ENCODE measurements at regions not wholly inside any gene's neighbourhood (a gene's known extent, or its start where the extent isn't known, plus 50 kb on each side); places are given as distances from the start of the nearest gene placed in this dataset.

DNA sequence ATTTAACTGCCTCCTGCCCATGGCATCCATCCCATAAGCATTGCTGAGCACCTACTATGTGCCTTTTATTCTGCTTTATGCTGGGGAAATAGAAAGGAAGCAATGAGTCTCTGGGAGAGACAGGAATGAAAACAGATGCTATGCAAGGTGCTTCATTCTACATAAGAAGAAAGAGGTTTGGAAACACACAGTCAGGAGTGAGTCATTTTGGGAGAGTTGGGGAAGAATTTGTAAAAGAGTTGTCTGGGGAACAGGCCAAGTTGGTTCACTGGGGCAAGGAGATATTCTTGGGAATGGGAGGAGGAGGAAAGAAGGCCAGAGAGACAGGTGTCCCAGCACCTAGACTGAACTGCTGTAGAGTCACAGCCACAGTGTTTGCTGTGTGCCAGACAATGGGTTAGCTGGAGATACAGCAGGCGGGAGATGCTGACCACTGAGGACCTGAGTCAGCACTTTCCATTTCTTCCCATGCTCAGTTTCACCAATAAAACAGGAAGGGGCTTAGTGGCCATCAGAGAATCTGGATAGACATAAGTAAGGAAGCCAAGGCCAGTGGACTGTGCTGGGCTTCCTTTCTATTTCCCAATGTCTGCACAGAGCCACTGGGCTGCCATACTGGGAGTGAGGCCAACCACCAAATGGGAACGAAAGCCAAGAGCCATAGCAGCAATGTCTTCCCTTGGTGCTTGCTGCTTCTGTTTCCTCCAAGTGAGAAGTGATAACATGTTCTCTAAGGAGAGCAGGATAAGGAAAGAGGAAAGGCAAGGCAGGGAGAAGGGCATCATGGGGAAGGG lies 187.7 kb upstream of the USP24 start:
- Histone ChIP-seq H2BK12ac (ENCODE audit: low read length) (no peak overlapping the region), H3K18ac (ENCODE audit: low read length) (no peak overlapping the region), H4K91ac (ENCODE audit: low read depth, low read length, poor library complexity) (no peak overlapping the region), H3K79me1 (ENCODE audit: low read depth, low read length) (no peaks in the 10 kb centered on the region), H4K8ac (ENCODE audit: low read depth, low read length) (no peak overlapping the region), H3K27ac (replicated peaks; ENCODE audit: low read length) (no peak overlapping the region), H3K4ac (ENCODE audit: low read length) (no peak overlapping the region), H2BK15ac (ENCODE audit: low read length) (no peak overlapping the region), H2BK120ac (ENCODE audit: low read depth, low read length) (no peak overlapping the region), H2BK5ac (ENCODE audit: low read length) (no peak overlapping the region), H3K4me2 (ENCODE audit: insufficient read depth, low read length, poor library complexity, severe bottlenecking) (no peak overlapping the region), H3K23ac (ENCODE audit: low read depth, low read length, poor library complexity) (no peak overlapping the region), H3K4me3 (ENCODE audit: low read length in 2 of 2) (no peak overlapping the region), H3K9me3 (replicated peaks in 1 of 2; ENCODE audit: control insufficient read depth in 2 of 2, insufficient read depth in 1 of 2, low read depth in 1 of 2, low read length in 2 of 2) (no peaks in the 10 kb centered on the region), H3K14ac (ENCODE audit: low read length) (no peak overlapping the region), H3K4me1 (ENCODE audit: control insufficient read depth in 2 of 2, insufficient read depth in 1 of 2, low read depth in 1 of 2, low read length in 2 of 2) (no peaks in the 10 kb centered on the region), H2AFZ (ENCODE audit: low read length) (no peak overlapping the region), H3K36me3 (replicated peaks in 1 of 2; ENCODE audit: control insufficient read depth in 2 of 2, insufficient read depth in 2 of 2, low read length in 2 of 2) (no peaks in the 10 kb centered on the region), H3K9ac (ENCODE audit: low read depth, low read length, poor library complexity) (no peak overlapping the region), H3K27me3 (ENCODE audit: control insufficient read depth in 3 of 3, insufficient read depth in 3 of 3, low read depth in 1 of 3, low read length in 3 of 3) (no peaks in the 10 kb centered on the region), H2AK5ac (ENCODE audit: low read depth, low read length) (no peak overlapping the region)
- WGBS, 2 donors (ENCODE audit: extremely low coverage in 2 of 2, insufficient read length in 2 of 2, insufficient replicate concordance in 1 of 2), result no CpG with 5 or more reads among the region's 2 CpGs
- DNase-seq (ENCODE audit: low spot score), result no peak

DNA sequence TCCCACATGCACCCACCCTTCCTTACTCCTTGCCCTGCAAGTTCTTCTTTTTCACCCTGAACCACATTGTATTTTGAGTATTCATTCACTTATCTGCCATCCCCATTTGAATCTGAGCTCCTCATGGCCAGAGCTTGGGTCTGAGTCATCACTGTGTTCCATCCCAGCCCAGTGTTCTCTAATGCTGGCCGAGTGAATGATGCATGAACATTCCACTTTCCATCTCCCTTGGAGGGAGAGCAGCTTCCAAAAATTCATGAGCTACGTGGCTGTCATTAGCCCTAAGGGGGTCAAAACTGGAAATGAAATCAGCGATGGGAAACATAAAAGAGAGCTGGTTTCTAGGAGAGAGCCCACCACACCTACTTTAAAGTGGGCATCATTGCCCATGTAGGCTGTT lies 187.0 kb upstream of the USP24 start:
- no peak overlapping the region for H3K4me3 ChIP-seq (ENCODE audit: low read length in 2 of 2)
- H2AK5ac ChIP-seq (ENCODE audit: low read depth, low read length), result no peak overlapping the region
- H2BK5ac ChIP-seq (ENCODE audit: low read length), result no peak overlapping the region
- no peak overlapping the region for H4K91ac ChIP-seq (ENCODE audit: low read depth, low read length, poor library complexity)
- no peak overlapping the region for H3K23ac ChIP-seq (ENCODE audit: low read depth, low read length, poor library complexity)
- H3K9ac ChIP-seq (ENCODE audit: low read depth, low read length, poor library complexity), result no peak overlapping the region
- DNase-seq (ENCODE audit: low spot score), result no peak
- H3K27me3 ChIP-seq (ENCODE audit: control insufficient read depth in 3 of 3, insufficient read depth in 3 of 3, low read depth in 1 of 3, low read length in 3 of 3), result no peaks in the 10 kb centered on the region
- H3K18ac ChIP-seq (ENCODE audit: low read length), result no peak overlapping the region
- no peaks in the 10 kb centered on the region for H3K4me1 ChIP-seq (ENCODE audit: control insufficient read depth in 2 of 2, insufficient read depth in 1 of 2, low read depth in 1 of 2, low read length in 2 of 2)
- H3K36me3 ChIP-seq (replicated peaks in 1 of 2; ENCODE audit: control insufficient read depth in 2 of 2, insufficient read depth in 2 of 2, low read length in 2 of 2), result no peaks in the 10 kb centered on the region
- no CpG with 5 or more reads among the region's 3 CpGs for WGBS, 2 donors (ENCODE audit: extremely low coverage in 2 of 2, insufficient read length in 2 of 2, insufficient replicate concordance in 1 of 2)
- no peak overlapping the region for H3K14ac ChIP-seq (ENCODE audit: low read length)
- H2BK15ac ChIP-seq (ENCODE audit: low read length), result no peak overlapping the region
- no peak overlapping the region for H2BK12ac ChIP-seq (ENCODE audit: low read length)
- H2BK120ac ChIP-seq (ENCODE audit: low read depth, low read length), result no peak overlapping the region
- H2AFZ ChIP-seq (ENCODE audit: low read length), result no peak overlapping the region
- no peaks in the 10 kb centered on the region for H3K79me1 ChIP-seq (ENCODE audit: low read depth, low read length)
- no peaks in the 10 kb centered on the region for H3K9me3 ChIP-seq (replicated peaks in 1 of 2; ENCODE audit: control insufficient read depth in 2 of 2, insufficient read depth in 1 of 2, low read depth in 1 of 2, low read length in 2 of 2)
- H4K8ac ChIP-seq (ENCODE audit: low read depth, low read length), result no peak overlapping the region
- H3K4me2 ChIP-seq (ENCODE audit: insufficient read depth, low read length, poor library complexity, severe bottlenecking), result no peak overlapping the region
- H3K4ac ChIP-seq (ENCODE audit: low read length), result no peak overlapping the region
- H3K27ac ChIP-seq (replicated peaks; ENCODE audit: low read length), result no peak overlapping the region

DNA sequence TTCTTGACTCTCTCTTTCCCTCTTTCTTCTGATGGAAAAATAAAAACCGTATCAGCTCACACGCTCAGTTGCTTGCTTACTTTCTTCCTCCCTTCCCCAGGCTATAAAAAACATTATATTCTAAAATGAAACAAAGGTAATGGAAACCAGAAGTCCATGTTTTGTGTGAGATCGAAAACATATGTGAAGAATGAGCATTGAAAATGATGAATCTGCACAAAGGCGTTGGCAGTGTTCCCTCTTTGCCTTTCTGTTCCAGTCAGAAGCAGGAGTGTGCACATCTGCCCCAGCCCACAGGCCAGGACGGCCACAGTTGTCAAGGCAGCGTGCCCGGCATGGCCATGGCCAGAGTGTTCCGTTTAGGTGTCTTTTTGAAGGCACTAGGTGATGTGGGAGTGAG lies 185.3 kb upstream of the USP24 start:
- H2BK12ac ChIP-seq (ENCODE audit: low read length), result no peak overlapping the region
- H3K4ac ChIP-seq (ENCODE audit: low read length), result no peak overlapping the region
- H4K91ac ChIP-seq (ENCODE audit: low read depth, low read length, poor library complexity), result no peak overlapping the region
- no peak for DNase-seq (ENCODE audit: low spot score)
- no peaks in the 10 kb centered on the region for H3K36me3 ChIP-seq (replicated peaks in 1 of 2; ENCODE audit: control insufficient read depth in 2 of 2, insufficient read depth in 2 of 2, low read length in 2 of 2)
- no peak overlapping the region for H2BK5ac ChIP-seq (ENCODE audit: low read length)
- H2AFZ ChIP-seq (ENCODE audit: low read length), result no peak overlapping the region
- no peaks in the 10 kb centered on the region for H3K9me3 ChIP-seq (replicated peaks in 1 of 2; ENCODE audit: control insufficient read depth in 2 of 2, insufficient read depth in 1 of 2, low read depth in 1 of 2, low read length in 2 of 2)
- H3K4me1 ChIP-seq (ENCODE audit: control insufficient read depth in 2 of 2, insufficient read depth in 1 of 2, low read depth in 1 of 2, low read length in 2 of 2), result no peaks in the 10 kb centered on the region
- no peak overlapping the region for H2BK120ac ChIP-seq (ENCODE audit: low read depth, low read length)
- H3K18ac ChIP-seq (ENCODE audit: low read length), result peak overlapping the region; percentile 69
- no peak overlapping the region for H3K23ac ChIP-seq (ENCODE audit: low read depth, low read length, poor library complexity)
- H3K9ac ChIP-seq (ENCODE audit: low read depth, low read length, poor library complexity), result no peak overlapping the region
- no peak overlapping the region for H3K14ac ChIP-seq (ENCODE audit: low read length)
- no peak overlapping the region for H3K27ac ChIP-seq (replicated peaks; ENCODE audit: low read length)
- no peak overlapping the region for H2BK15ac ChIP-seq (ENCODE audit: low read length)
- no peak overlapping the region for H2AK5ac ChIP-seq (ENCODE audit: low read depth, low read length)
- H3K27me3 ChIP-seq (ENCODE audit: control insufficient read depth in 3 of 3, insufficient read depth in 3 of 3, low read depth in 1 of 3, low read length in 3 of 3), result no peaks in the 10 kb centered on the region
- H3K79me1 ChIP-seq (ENCODE audit: low read depth, low read length), result no peaks in the 10 kb centered on the region
- no peak overlapping the region for H4K8ac ChIP-seq (ENCODE audit: low read depth, low read length)
- no CpG with 5 or more reads among the region's 8 CpGs for WGBS, 2 donors (ENCODE audit: extremely low coverage in 2 of 2, insufficient read length in 2 of 2, insufficient replicate concordance in 1 of 2)
- no peak overlapping the region for H3K4me3 ChIP-seq (ENCODE audit: low read length in 2 of 2)
- no peak overlapping the region for H3K4me2 ChIP-seq (ENCODE audit: insufficient read depth, low read length, poor library complexity, severe bottlenecking)

GRCh38 chr1:55399346-55399745 lies 184.2 kb upstream of the USP24 start:
- no peak overlapping the region for H3K23ac ChIP-seq (ENCODE audit: low read depth, low read length, poor library complexity)
- no peak overlapping the region for H3K27ac ChIP-seq (replicated peaks; ENCODE audit: low read length)
- no peak overlapping the region for H2AFZ ChIP-seq (ENCODE audit: low read length)
- no peak overlapping the region for H3K14ac ChIP-seq (ENCODE audit: low read length)
- H3K9ac ChIP-seq (ENCODE audit: low read depth, low read length, poor library complexity), result no peak overlapping the region
- H2BK120ac ChIP-seq (ENCODE audit: low read depth, low read length), result no peak overlapping the region
- H3K4me3 ChIP-seq (ENCODE audit: low read length in 2 of 2), result no peak overlapping the region
- no peaks in the 10 kb centered on the region for H3K27me3 ChIP-seq (ENCODE audit: control insufficient read depth in 3 of 3, insufficient read depth in 3 of 3, low read depth in 1 of 3, low read length in 3 of 3)
- H3K4me1 ChIP-seq (ENCODE audit: control insufficient read depth in 2 of 2, insufficient read depth in 1 of 2, low read depth in 1 of 2, low read length in 2 of 2), result no peaks in the 10 kb centered on the region
- no peaks in the 10 kb centered on the region for H3K79me1 ChIP-seq (ENCODE audit: low read depth, low read length)
- H3K4me2 ChIP-seq (ENCODE audit: insufficient read depth, low read length, poor library complexity, severe bottlenecking), result no peak overlapping the region
- no peak overlapping the region for H3K4ac ChIP-seq (ENCODE audit: low read length)
- no peak overlapping the region for H2BK12ac ChIP-seq (ENCODE audit: low read length)
- no peak overlapping the region for H2BK15ac ChIP-seq (ENCODE audit: low read length)
- WGBS, 2 donors (ENCODE audit: extremely low coverage in 2 of 2, insufficient read length in 2 of 2, insufficient replicate concordance in 1 of 2), result no CpG with 5 or more reads among the region's 5 CpGs
- no peak for DNase-seq (ENCODE audit: low spot score)
- no peaks in the 10 kb centered on the region for H3K36me3 ChIP-seq (replicated peaks in 1 of 2; ENCODE audit: control insufficient read depth in 2 of 2, insufficient read depth in 2 of 2, low read length in 2 of 2)
- H4K91ac ChIP-seq (ENCODE audit: low read depth, low read length, poor library complexity), result no peak overlapping the region
- H3K18ac ChIP-seq (ENCODE audit: low read length), result no peak overlapping the region
- no peaks in the 10 kb centered on the region for H3K9me3 ChIP-seq (replicated peaks in 1 of 2; ENCODE audit: control insufficient read depth in 2 of 2, insufficient read depth in 1 of 2, low read depth in 1 of 2, low read length in 2 of 2)
- no peak overlapping the region for H2BK5ac ChIP-seq (ENCODE audit: low read length)
- H4K8ac ChIP-seq (ENCODE audit: low read depth, low read length), result no peak overlapping the region
- H2AK5ac ChIP-seq (ENCODE audit: low read depth, low read length), result no peak overlapping the region

Data from neuronal stem cell (in vitro differentiated cells).